Sciatic nerve (tissue), 2 donors: ENCODE measurements at regions not wholly inside any gene's neighbourhood (a gene's known extent, or its start where the extent isn't known, plus 50 kb on each side); places are given as distances from the start of the nearest gene placed in this dataset.

ENCODE experiments used
- ATAC-seq: fragments of 200-7000 bp; cut with Tn5 transposase; one replicate; pipeline ENCODE4 v1.9.1; 2020; ENCODE audit warnings: mild to moderate bottlenecking, moderate library complexity
- DNase-seq: peaks from one replicate; pipeline ENCODE4 v3.0.0-alpha.2; 2020; ENCODE audit warnings: low spot score
- intact Hi-C: fragments of 100-400 bp; cut with DNase I; formaldehyde crosslinking; loops from one replicate; pipeline ENCODE4 v1.14.2; 2022
- donor health status: DM: no; HTN: no; CAD: no.
- donor health status: DM: no; HTN: no; CAD: no.

- no peak for DNase-seq
- ATAC-seq: no peak
- intact Hi-C loops: no loop called here
Measured at GRCh38 chr16:49216593-49216992, 65.0 kb downstream of the CBLN1 start.

GRCh38 chr16:49213594-49213993 lies 68.0 kb downstream of the CBLN1 start:
- ATAC-seq (no peak), DNase-seq (no peak)
- intact Hi-C loops: no loop called here

GRCh38 chr16:49204191-49204590 lies 77.4 kb downstream of the CBLN1 start:
- no peak for DNase-seq
- intact Hi-C loops: no loop called here
- no peak for ATAC-seq

- intact Hi-C loops: no loop called here
- no peak for DNase-seq
- ATAC-seq: no peak
Measured at GRCh38 chr16:49203361-49203760, 78.3 kb downstream of the CBLN1 start.

- intact Hi-C loops: no loop called here
- no peak for ATAC-seq
- no peak for DNase-seq
Measured at GRCh38 chr16:49201118-49201517, 80.5 kb downstream of the CBLN1 start.

GRCh38 chr16:49200223-49200820 lies 81.3 kb downstream of the CBLN1 start:
- no peak for ATAC-seq
- intact Hi-C loops: no loop called here

GRCh38 chr16:49195237-49195548 lies 86.4 kb downstream of the CBLN1 start:
- intact Hi-C loops: no loop called here

More at GRCh38 chr16:49200223-49200820, 81.3 kb downstream of the CBLN1 start:
- no peak for DNase-seq

GRCh38 chr16:49194537-49195236 lies 87.0 kb downstream of the CBLN1 start:
- peak; percentile 58 for ATAC-seq
- intact Hi-C loops: no loop called here
- no peak for DNase-seq

More at GRCh38 chr16:49195237-49195548, 86.4 kb downstream of the CBLN1 start:
- ATAC-seq (no peak), DNase-seq (no peak)

- intact Hi-C loops: no loop called here
- no peak for DNase-seq
- ATAC-seq: no peak
Measured at GRCh38 chr16:49193596-49193995, 88.0 kb downstream of the CBLN1 start.

- intact Hi-C loops: no loop called here
- ATAC-seq (no peak), DNase-seq (no peak)
Measured at GRCh38 chr16:49189286-49189685, 92.4 kb downstream of the CBLN1 start.

- ATAC-seq: no peak
- intact Hi-C loops: no loop called here
- no peak for DNase-seq
Measured at GRCh38 chr16:49183911-49184310, 97.7 kb downstream of the CBLN1 start.

- ATAC-seq (no peak), DNase-seq (no peak)
- intact Hi-C loops: no loop called here
Measured at GRCh38 chr16:49181791-49182518, 99.7 kb downstream of the CBLN1 start.

GRCh38 chr16:49179714-49180330 lies 101.8 kb downstream of the CBLN1 start:
- DNase-seq (no peak), ATAC-seq (no peak)
- intact Hi-C loops: no loop called here

GRCh38 chr16:49168126-49168525 lies 113.5 kb downstream of the CBLN1 start:
- DNase-seq (no peak), ATAC-seq (no peak)
- intact Hi-C loops: no loop called here

GRCh38 chr16:49165025-49165424 lies 116.6 kb downstream of the CBLN1 start:
- DNase-seq: no peak
- intact Hi-C loops: no loop called here

GRCh38 chr16:49161191-49161590 lies 120.4 kb downstream of the CBLN1 start:
- DNase-seq (no peak), ATAC-seq (no peak)
- intact Hi-C loops: no loop called here

More at GRCh38 chr16:49165025-49165424, 116.6 kb downstream of the CBLN1 start:
- no peak for ATAC-seq

GRCh38 chr16:49158029-49158642 lies 123.5 kb downstream of the CBLN1 start:
- intact Hi-C loops: no loop called here
- ATAC-seq (no peak), DNase-seq (no peak)

GRCh38 chr16:49150341-49150740 lies 131.3 kb downstream of the CBLN1 start:
- intact Hi-C loops: no loop called here
- no peak for DNase-seq
- ATAC-seq: no peak

GRCh38 chr16:49148410-49148809 lies 133.2 kb downstream of the CBLN1 start:
- ATAC-seq (no peak), DNase-seq (no peak)
- intact Hi-C loops: no loop called here

GRCh38 chr16:49140618-49141017 lies 141.0 kb downstream of the CBLN1 start:
- intact Hi-C loops: no loop called here
- no peak for ATAC-seq

More at GRCh38 chr16:49140618-49141017, 141.0 kb downstream of the CBLN1 start:
- DNase-seq: no peak
